Endothelial cell of umbilical vein (primary cell): ENCODE measurements at regions not wholly inside any gene's neighbourhood (a gene's known extent, or its start where the extent isn't known, plus 50 kb on each side); places are given as distances from the start of the nearest gene placed in this dataset.

ENCODE experiments used
- BruUV-seq: library from RNA; stranded (reverse); fragments of 400-500 nt; replicated peaks from 2 replicates; lab custom pipeline; 2021; lab: Mats Ljungman, UMichigan
- CTCF ChIA-PET: fragments of 300-600, 350-600 bp; sonication (Branson Sonifier 250); formaldehyde crosslinking; loops from one replicate; lab custom pipeline; 2021; ENCODE audit warnings: antibody characterized with exemption, inconsistent platforms; lab: Charles Lee
- POLR2A ChIA-PET: fragments of 300-600, 350-600 bp; sonication (Branson Sonifier 250); formaldehyde crosslinking; loops from one replicate; lab custom pipeline; 2021; ENCODE audit warnings: antibody characterized with exemption, inconsistent platforms; lab: Charles Lee
- DNase-seq: peaks from one replicate; pipeline ENCODE4 v3.0.0-alpha.2; 2011; ENCODE audit warnings: low read depth, low spot score
- FAIRE-seq: peaks from 2 replicates; lab custom pipeline; 2011; peaks lifted over from hg19 to GRCh38; lab: Jason Lieb, UNC
- H2AFZ ChIP-seq: 2 replicates; pipeline ENCODE4 v1.6.0; 2012; ENCODE audit warnings: low read depth, low read length, control low read depth, inconsistent platforms
- H3K27ac ChIP-seq: 2 replicates; pipeline ENCODE4 v1.5.1; 2011; ENCODE audit warnings: low read depth, mild to moderate bottlenecking, control low read depth, low read length, moderate library complexity; ENCODE audit not compliant: insufficient read depth
- H3K27me3 ChIP-seq, 2 experiments: 2 replicates each; pipeline versions ENCODE4 v1.6.0 to v1.6.1; 2011; ENCODE audit warnings: low read length in 2 of 2, mixed read lengths in 1 of 2; ENCODE audit not compliant: control insufficient read depth in 2 of 2, insufficient read depth in 2 of 2
- H3K36me3 ChIP-seq, 2 experiments: 2 replicates in 1 of 2; 3 replicates in 1 of 2; pipeline ENCODE4 v1.5.1; 2011; ENCODE audit warnings: low read length in 2 of 2, mild to moderate bottlenecking in 1 of 2, moderate library complexity in 1 of 2; ENCODE audit not compliant: control insufficient read depth in 2 of 2, insufficient read depth in 2 of 2; ENCODE audit errors: extremely low read depth in 1 of 2
- H3K4me1 ChIP-seq: 3 replicates; pipeline ENCODE4 v1.5.1; 2011; ENCODE audit warnings: mild to moderate bottlenecking, low read length; ENCODE audit not compliant: control insufficient read depth, insufficient read depth; ENCODE audit errors: extremely low read depth
- H3K4me2 ChIP-seq: 2 replicates; pipeline ENCODE4 v1.6.1; 2011; ENCODE audit warnings: low read length, control low read depth, mixed read lengths; ENCODE audit not compliant: insufficient read depth
- H3K4me3 ChIP-seq, 3 experiments: fragments of 200-600 bp in 1 of 3; sonication (generic), shearing (Covaris generic) in 1 of 3; replicated peaks in 1 of 3; 2 replicates each; pipeline ENCODE4 v1.5.1; 2011 to 2016; ENCODE audit warnings: control low read depth in 3 of 3, low read length in 3 of 3, mild to moderate bottlenecking in 2 of 3, inconsistent platforms in 1 of 3, low read depth in 1 of 3, moderate library complexity in 1 of 3; ENCODE audit not compliant: insufficient read depth in 1 of 3
- H3K79me2 ChIP-seq: 2 replicates; pipeline ENCODE4 v1.6.0; 2012; ENCODE audit warnings: low read length, inconsistent platforms; ENCODE audit not compliant: control insufficient read depth, insufficient read depth
- H3K9ac ChIP-seq: replicated peaks from 2 replicates; pipeline ENCODE3; 2011; ENCODE audit warnings: low read length, control low read depth; ENCODE audit not compliant: insufficient read depth; ENCODE audit errors: extremely low read depth
- H3K9me1 ChIP-seq: replicated peaks from 3 replicates; pipeline ENCODE4 v1.6.0; 2011; ENCODE audit warnings: mild to moderate bottlenecking, low read length; ENCODE audit not compliant: control insufficient read depth, insufficient read depth; ENCODE audit errors: extremely low read depth
- H3K9me3 ChIP-seq: replicated peaks from 2 replicates; pipeline ENCODE4 v1.5.1; 2012; ENCODE audit warnings: low read length, inconsistent platforms; ENCODE audit not compliant: control insufficient read depth, insufficient read depth
- H4K20me1 ChIP-seq: replicated peaks from 2 replicates; pipeline ENCODE3; 2011; ENCODE audit warnings: mild to moderate bottlenecking, low read length; ENCODE audit not compliant: control insufficient read depth, insufficient read depth; ENCODE audit errors: extremely low read depth
- CTCF ChIP-seq, 2 donors: IDR thresholded peaks; 1 replicate in 1 of 2; 2 replicates in 1 of 2; pipeline ENCODE4 v1.5.1; 2011; ENCODE audit warnings: low read length in 2 of 2, mild to moderate bottlenecking in 2 of 2, moderate library complexity in 2 of 2, control low read depth in 1 of 2, inconsistent platforms in 1 of 2, low read depth in 1 of 2; ENCODE audit not compliant: insufficient read depth in 1 of 2; ENCODE audit errors: extremely low read depth in 1 of 2
- EZH2 ChIP-seq: IDR thresholded peaks from 2 replicates; pipeline ENCODE4 v1.6.1; 2012; ENCODE audit warnings: borderline replicate concordance, low read depth, mild to moderate bottlenecking, moderate library complexity, low read length, inconsistent platforms; ENCODE audit not compliant: severe bottlenecking
- GATA2 ChIP-seq: IDR thresholded peaks from 2 replicates; pipeline ENCODE4 v1.7.0; 2011; ENCODE audit warnings: low read depth, mild to moderate bottlenecking, moderate library complexity, mixed read lengths, low read length; ENCODE audit not compliant: insufficient read length, insufficient read depth
- JUN ChIP-seq: IDR thresholded peaks from 2 replicates; pipeline ENCODE4 v1.6.1; 2011; ENCODE audit warnings: borderline replicate concordance, low read depth; ENCODE audit not compliant: insufficient read length, insufficient read depth
- MYC ChIP-seq: IDR thresholded peaks from one replicate; pipeline ENCODE4 v1.6.1; 2011; ENCODE audit warnings: mild to moderate bottlenecking, low read depth, low read length
- POLR2A ChIP-seq: IDR thresholded peaks from 2 replicates; pipeline ENCODE4 v1.6.1; 2012; ENCODE audit warnings: low read depth, mild to moderate bottlenecking, control low read depth, low read length
- POLR2AphosphoS5 ChIP-seq: IDR thresholded peaks from 2 replicates; pipeline ENCODE4 v1.6.1; 2012; ENCODE audit warnings: low read depth, mild to moderate bottlenecking, control low read depth, low read length, moderate library complexity; ENCODE audit not compliant: insufficient read depth
- dilution Hi-C: fragments of 300-500 bp; cut with MboI; formaldehyde crosslinking; loops from one replicate; pipeline ENCODE4 v1.15.0; 2019; ENCODE audit warnings: low sequenced_read_pairs; ENCODE audit not compliant: extremely low pct_ligation_motif_present
- intact Hi-C: fragments of 100-400 bp; cut with micrococcal nuclease; formaldehyde crosslinking; loops from one replicate; pipeline ENCODE4 v1.10.0; 2022
- TF ChIP-seq, protein P1 (sequence below): IDR thresholded peaks from 2 replicates; pipeline ENCODE4 v1.6.1; 2011; ENCODE audit not compliant: insufficient read depth, insufficient read length

DNA sequence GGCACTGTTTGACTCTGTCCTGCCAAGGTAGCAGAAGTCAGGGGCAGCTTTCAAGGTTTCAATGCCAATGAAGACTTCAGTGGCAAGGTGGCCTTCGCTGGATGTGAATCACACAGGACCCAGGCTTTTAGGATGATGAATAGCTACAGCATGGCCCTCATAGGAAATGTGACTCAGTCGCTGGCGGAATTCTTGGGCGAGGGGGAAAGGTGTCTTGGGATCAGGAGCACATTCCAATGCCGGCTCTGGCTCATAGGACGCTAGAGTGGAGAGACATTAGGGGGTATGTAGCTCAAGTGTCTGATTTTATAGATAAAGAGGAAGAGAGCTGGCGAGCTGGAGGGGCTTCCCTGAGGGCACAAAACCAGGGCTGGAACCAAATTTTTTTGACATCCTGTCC, 68.6 kb downstream of the SMIM21 start:
- TF ChIP-seq POLR2A (no peak), JUN (no peak), CTCF (IDR thresholded peaks at IDR 0.05; ENCODE audit: extremely low read depth in 1 of 2, insufficient read depth in 1 of 2, low read depth in 1 of 2, low read length in 2 of 2) (no peak), GATA2 (no peak), MYC (no peak), EZH2 (no peak), POLR2AphosphoS5 (no peak)
- TF ChIP-seq, protein P1, sequence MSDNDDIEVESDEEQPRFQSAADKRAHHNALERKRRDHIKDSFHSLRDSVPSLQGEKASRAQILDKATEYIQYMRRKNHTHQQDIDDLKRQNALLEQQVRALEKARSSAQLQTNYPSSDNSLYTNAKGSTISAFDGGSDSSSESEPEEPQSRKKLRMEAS: no peak

More for the DNA sequence above, 68.6 kb downstream of the SMIM21 start:
- no peak overlapping the region for H3K4me2 ChIP-seq
- intact Hi-C loops (no loop called here), dilution Hi-C loops (no loop called here)
- ChIA-PET POLR2A (no interaction called here), CTCF (interaction anchor here (0.9 kb wide), 1 partner anchor 10 kb away, joined by 3 read pairs; no protein-coding TSS in a partner anchor)
- H3K9me3 ChIP-seq: no peaks in the 10 kb centered on the region
- no peak overlapping the region for H3K27ac ChIP-seq
- H4K20me1 ChIP-seq: no peaks in the 10 kb centered on the region
- no peak for DNase-seq
- H3K27me3 ChIP-seq: no peaks in the 10 kb centered on the region
- H3K9me1 ChIP-seq: no peaks in the 10 kb centered on the region
- H3K4me3 ChIP-seq: no peak overlapping the region
- no peak overlapping the region for H3K9ac ChIP-seq
- no TSS peak for BruUV-seq
- H3K36me3 ChIP-seq: no peaks in the 10 kb centered on the region
- no peak overlapping the region for H2AFZ ChIP-seq
- no peak for FAIRE-seq
- H3K4me1 ChIP-seq: no peaks in the 10 kb centered on the region
- no peaks in the 10 kb centered on the region for H3K79me2 ChIP-seq
